HuH-7.5 (cell line): ENCODE measurements at regions not wholly inside any gene's neighbourhood (a gene's known extent, or its start where the extent isn't known, plus 50 kb on each side); places are given as distances from the start of the nearest gene placed in this dataset.
A peak's percentile ranks its signal among the peaks of the same experiment; 100 is the strongest.
"Not testable (repeated sequence)": the region's sequence is repeated elsewhere in the genome, so short reads cannot be mapped to it uniquely, and the experiment has no call there.

Experiments
- DNase-seq: peaks from one replicate; pipeline ENCODE4 v3.0.0; 2011; ENCODE audit warnings: low spot score

GRCh38 chr14:106417224-106418049, 891.1 kb downstream of the TMEM121 start:
- peak; percentile 6 for DNase-seq

DNA sequence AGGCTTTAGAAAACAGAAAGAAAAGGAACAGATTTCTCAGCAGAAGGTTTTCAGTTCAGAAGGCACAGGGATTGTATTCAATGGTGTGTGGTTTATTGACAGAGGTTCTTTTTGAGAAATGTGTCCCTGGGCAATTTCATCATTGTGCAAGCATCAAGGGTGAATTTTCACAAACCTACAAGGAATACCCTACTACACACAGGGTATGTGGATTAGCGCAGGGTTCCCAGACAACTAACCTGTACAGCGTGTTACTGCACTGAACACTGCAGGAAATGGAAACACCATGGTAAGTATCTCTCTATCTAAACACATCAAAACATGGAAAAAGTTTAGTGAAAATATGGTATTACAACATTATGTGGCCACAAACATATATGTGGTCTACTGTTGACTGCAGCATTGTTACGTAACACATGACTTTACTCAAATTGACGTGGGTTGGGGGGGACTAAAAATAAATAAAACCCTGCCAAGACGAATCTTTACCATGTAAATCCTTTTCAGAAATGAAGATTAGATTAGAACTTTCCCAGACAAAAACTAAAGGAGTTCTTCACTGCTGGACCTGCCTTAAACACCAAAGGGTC, 893.1 kb downstream of the TMEM121 start:
- no peak for DNase-seq

- not testable (repeated sequence) for DNase-seq
Measured at GRCh38 chr14:106421431-106422033, 895.1 kb downstream of the TMEM121 start.

DNA sequence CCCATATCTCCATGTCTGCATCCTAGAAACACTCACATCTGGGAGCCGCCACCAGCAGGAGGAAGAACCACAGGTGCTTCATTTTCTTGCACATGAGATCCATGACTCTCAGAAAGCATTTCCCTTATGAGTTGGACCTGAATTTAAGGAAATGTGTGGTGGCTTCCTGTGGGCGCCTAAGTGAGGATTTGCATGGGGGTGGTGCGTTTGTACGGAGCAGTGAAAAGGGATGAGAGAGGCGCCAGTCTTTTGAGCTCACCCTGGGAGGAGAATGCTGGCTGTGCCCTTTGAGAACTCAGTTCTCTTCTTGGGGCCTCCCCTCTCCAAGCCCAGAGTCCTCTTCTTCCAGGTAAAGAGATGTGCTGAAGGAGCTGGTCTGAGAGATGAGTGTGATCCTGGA, 895.7 kb downstream of the TMEM121 start:
- no peak for DNase-seq

DNA sequence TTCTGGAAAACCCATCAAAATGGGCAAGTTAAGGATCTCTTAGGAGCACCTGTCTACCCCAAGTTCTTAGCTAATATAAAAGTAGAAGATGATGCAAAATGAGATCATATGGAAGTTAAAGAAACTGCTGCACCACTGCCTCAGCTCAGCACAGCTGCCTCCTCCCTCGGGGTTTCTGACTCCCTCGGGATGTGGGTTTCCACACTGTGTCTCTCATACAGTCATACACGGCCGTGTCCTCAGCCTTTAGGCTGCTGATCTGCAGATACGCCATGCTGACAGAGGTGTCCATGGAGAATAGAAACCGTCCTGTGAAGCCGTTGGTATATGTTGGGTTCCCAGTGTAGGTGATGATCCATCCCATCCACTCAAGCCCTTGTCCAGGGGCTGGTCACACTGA, 898.8 kb downstream of the TMEM121 start:
- not testable (repeated sequence) for DNase-seq

DNA sequence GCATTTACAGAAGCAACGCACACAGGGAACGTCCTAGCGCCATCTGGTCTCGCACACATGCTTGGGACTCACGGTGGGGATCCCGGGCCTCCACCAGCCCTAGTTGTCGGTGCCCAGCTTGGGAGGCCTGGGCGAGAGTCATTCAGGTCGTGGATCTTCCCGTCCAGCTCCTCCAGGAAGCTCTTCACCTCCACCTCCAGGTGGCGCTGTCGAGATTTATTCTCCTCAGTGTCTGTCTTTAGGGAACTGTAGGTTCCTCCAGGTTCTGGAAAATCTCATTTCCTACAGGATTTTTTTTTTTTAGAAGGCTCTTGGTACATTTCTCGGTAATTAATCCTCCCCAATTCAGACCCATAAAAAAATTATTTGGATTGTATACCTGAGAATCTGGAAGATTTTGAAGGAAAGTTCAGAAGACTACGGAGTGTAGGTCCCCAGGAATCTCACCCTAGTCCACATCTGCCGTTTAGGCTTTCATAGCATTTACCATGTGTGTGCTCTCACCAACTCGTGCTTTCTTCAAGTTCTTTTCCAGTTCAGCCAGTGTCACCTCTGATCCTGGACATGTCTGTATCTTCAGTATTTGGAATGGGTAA, 910.0 kb downstream of the TMEM121 start:
- no peak for DNase-seq

- DNase-seq: no peak
Measured at GRCh38 chr14:106442857-106443256, 916.5 kb downstream of the TMEM121 start.

- no peak for DNase-seq
Measured at GRCh38 chr14:106455026-106455425, 928.6 kb downstream of the TMEM121 start.

GRCh38 chr14:106459971-106460730, 933.8 kb downstream of the TMEM121 start:
- DNase-seq: peak; percentile 20

DNA sequence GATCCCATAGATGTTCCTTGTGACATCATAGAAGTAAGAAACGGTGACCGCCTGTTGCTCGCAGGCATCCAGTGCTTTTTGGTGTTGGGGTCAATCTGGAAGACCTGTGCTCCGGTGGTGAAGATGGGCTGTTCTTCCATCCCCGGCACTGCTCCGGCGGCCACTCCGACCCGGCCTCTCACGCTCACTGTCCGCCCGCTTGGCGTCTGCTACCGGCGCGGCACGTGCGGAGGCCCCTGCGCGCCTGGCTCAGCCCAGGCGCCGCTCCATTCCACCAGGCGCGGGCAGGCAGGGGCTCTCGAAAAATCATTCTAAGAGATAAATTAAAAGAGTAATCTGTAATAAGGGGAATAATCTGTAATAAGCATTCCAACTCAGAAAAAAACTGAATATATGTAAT, 934.5 kb downstream of the TMEM121 start:
- no peak for DNase-seq

GRCh38 chr14:106466483-106466882, 940.1 kb downstream of the TMEM121 start:
- DNase-seq: not testable (repeated sequence)

DNA sequence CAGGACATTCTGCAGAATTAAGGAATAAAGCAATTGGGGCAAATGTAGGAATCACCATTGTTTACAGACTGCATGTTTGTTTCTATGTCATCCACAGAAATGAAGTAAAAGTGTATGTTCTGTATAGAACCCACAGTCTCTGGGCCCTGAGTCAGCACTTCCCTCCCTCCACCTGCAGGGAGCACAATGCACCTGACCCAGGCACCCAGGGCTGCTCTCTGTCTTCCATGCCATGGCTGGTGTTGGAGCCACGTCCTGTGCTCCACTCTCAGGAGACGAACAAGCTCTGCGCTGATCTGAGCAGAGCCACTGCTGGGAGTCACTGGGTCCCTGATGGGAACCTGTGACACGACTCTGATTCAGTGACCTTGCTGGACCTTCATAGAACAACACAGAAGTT, 942.5 kb downstream of the TMEM121 start:
- DNase-seq: not testable (repeated sequence)

- not testable (repeated sequence) for DNase-seq
Measured at GRCh38 chr14:106470028-106470427, 943.6 kb downstream of the TMEM121 start.

DNA sequence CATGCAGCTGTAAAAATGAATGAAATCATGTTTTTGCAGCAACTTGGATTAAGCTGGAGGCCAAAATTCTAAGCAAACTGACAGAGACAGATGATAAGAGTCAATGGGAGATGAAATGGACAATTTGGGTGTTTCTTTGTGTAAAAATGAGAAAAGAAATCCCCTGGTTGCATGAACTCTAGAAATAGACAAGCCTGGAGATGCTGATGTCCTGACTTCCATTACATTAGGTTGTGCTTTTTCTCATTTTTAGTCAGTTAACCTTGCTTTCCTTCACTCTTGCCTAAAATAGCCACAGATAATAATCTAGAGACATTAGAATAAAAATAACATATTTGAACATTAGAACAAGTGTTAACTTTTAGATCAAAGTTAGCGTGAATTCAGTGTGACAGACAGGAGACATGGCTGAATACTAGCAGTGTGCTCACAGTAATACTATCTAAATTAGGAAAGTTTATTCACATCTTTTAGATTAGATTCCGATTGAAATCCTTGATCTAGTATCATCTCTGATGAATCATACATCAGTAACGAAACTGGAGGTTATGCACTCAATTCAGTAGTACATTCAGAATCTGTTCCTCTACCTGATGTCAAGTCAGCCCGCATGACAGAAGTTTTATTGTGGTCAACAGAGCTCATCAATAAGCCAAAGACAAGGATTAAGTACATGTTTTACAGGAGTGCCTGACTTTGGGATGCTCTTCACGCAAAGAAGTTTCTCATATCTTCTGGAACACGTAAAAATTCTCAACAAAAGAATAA, 948.1 kb downstream of the TMEM121 start:
- not testable (repeated sequence) for DNase-seq

DNA sequence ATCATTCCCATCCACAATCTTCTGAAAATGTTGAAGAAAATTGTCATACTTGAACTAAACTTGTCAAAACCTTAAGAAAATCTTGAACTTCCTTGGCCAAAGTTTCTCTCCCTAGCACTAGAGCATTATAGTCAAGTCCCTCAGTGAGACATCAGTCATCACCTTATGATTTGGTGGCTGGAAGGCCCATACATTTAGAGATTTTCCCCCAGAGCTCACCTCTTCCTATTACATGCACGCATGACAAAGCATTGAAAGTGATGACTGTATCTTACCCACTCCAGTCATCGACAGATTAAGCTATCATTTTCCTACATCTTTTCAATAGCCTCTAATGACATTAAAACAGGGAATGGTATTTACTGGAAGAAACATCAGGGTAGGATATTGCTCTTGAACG, 948.8 kb downstream of the TMEM121 start:
- not testable (repeated sequence) for DNase-seq

DNA sequence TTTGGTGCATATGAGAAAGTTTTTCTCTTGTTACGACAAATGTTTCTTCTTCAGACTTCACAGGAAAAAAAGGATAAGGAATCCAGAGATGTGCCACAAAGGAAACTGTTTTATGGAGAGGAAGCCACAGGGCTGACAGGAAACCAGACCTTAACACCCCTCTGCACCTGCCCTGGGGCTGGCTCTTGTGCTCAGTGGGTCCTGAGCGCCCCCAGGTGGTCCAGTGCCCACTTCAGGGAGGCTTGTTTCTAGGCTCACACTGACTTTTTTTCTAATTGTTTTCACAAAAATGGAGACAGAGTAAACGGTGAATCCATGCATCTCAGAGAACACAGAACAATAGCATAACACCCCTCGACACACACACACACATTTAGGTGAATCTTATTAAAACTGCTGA, 951.2 kb downstream of the TMEM121 start:
- not testable (repeated sequence) for DNase-seq

GRCh38 chr14:106480287-106480686, 953.9 kb downstream of the TMEM121 start:
- DNase-seq: not testable (repeated sequence)

DNA sequence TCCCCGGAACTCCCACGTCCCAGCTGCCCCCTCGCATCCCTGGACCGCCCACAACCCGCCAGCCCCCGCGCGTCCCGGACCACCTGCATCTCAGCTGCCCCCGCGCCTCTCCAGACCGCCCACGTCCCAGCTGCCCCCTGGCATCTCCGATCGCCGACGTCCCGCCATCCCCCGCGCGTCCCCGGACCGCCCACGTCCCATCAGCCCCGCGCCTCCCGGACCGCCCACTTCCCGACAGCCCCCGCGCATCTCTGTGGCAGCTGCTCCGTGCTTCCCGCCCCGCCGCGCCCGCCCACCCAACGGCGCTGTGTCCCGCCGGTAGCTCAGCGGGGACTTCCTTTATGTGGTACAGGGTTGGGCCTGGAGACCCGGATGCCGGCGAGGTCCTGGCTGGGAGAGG, 955.8 kb downstream of the TMEM121 start:
- not testable (repeated sequence) for DNase-seq

- no peak for DNase-seq
Measured at GRCh38 chr14:106487600-106487999, 961.2 kb downstream of the TMEM121 start.

GRCh38 chr14:106488291-106488690, 961.9 kb downstream of the TMEM121 start:
- DNase-seq: no peak
